ENCODE measurements at regions not wholly inside any gene's neighbourhood (a gene's known extent, or its start where the extent isn't known, plus 50 kb on each side); places are given as distances from the start of the nearest gene placed in this dataset.

- TF ChIP-seq CTCF (IDR thresholded peaks at IDR 0.05; ENCODE audit: low read depth, low read length, missing input control) (no peak), FOXA2 (IDR thresholded peaks at IDR 0.05) (no peak), ATF3 (IDR thresholded peaks at IDR 0.05) (no peak), REST (IDR thresholded peaks at IDR 0.05) (no peak), ZBTB33 (IDR thresholded peaks at IDR 0.05) (no peak), MAX (IDR thresholded peaks at IDR 0.05) (no peak), SP1 (IDR thresholded peaks at IDR 0.05) (no peak)
Measured at GRCh38 chr4:158025131-158025530, 147.7 kb downstream of the GASK1B start.
